NB4 (cell line): ENCODE measurements at regions not wholly inside any gene's neighbourhood (a gene's known extent, or its start where the extent isn't known, plus 50 kb on each side); places are given as distances from the start of the nearest gene placed in this dataset.
A peak's percentile ranks its signal among the peaks of the same experiment; 100 is the strongest.

ENCODE experiments used
- DNase-seq: peaks from one replicate; pipeline ENCODE4 v3.0.0; 2010; ENCODE audit warnings: low read depth
- H3K4me3 ChIP-seq: one replicate; pipeline ENCODE4 v1.5.1; 2011; ENCODE audit warnings: mild to moderate bottlenecking, low read depth, low read length, moderate library complexity
- MYC ChIP-seq: IDR thresholded peaks from 2 replicates; pipeline ENCODE4 v1.6.1; 2011; ENCODE audit warnings: low read depth, low read length
- POLR2A ChIP-seq: IDR thresholded peaks from 2 replicates; pipeline ENCODE4 v1.6.1; 2011; ENCODE audit warnings: mild to moderate bottlenecking; ENCODE audit not compliant: insufficient read length; ENCODE audit errors: extremely low read depth
- TF ChIP-seq, protein P1 (sequence below): IDR thresholded peaks from 2 replicates; pipeline ENCODE4 v1.6.1; 2011; ENCODE audit warnings: low read depth, low read length
- TF ChIP-seq, protein P2 (sequence below): IDR thresholded peaks from one replicate; pipeline ENCODE4 v1.5.1; 2012; ENCODE audit warnings: low read depth, low read length

- H3K4me3 ChIP-seq, result no peak overlapping the region
- no peak for DNase-seq
- TF ChIP-seq MYC (no peak), POLR2A (no peak)
- TF ChIP-seq, protein P1, sequence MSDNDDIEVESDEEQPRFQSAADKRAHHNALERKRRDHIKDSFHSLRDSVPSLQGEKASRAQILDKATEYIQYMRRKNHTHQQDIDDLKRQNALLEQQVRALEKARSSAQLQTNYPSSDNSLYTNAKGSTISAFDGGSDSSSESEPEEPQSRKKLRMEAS, result no peak
- TF ChIP-seq, protein P2, sequence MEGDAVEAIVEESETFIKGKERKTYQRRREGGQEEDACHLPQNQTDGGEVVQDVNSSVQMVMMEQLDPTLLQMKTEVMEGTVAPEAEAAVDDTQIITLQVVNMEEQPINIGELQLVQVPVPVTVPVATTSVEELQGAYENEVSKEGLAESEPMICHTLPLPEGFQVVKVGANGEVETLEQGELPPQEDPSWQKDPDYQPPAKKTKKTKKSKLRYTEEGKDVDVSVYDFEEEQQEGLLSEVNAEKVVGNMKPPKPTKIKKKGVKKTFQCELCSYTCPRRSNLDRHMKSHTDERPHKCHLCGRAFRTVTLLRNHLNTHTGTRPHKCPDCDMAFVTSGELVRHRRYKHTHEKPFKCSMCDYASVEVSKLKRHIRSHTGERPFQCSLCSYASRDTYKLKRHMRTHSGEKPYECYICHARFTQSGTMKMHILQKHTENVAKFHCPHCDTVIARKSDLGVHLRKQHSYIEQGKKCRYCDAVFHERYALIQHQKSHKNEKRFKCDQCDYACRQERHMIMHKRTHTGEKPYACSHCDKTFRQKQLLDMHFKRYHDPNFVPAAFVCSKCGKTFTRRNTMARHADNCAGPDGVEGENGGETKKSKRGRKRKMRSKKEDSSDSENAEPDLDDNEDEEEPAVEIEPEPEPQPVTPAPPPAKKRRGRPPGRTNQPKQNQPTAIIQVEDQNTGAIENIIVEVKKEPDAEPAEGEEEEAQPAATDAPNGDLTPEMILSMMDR, result no peak
Measured at GRCh38 chr9:7285199-7285598, 514.4 kb downstream of the DMAC1 start.

DNA sequence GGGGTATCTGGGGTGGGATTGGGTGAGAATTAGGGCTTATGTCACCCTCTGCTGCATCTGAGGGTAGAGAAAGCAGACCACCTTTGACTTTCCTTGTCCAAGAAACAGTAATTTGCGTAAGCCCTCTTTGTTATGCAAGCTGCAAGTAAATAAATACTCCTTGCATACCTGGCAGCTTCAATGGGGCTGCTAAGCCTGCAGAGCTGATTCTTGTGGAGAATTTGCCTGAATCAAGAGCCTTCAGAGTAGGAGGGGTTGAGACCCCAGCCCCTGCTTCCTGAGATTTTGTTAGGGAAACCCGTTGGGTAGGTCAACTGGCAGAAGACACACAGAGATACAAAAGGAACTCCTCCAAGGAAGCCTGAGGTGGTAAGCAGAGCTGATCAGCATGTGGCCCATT is 515.1 kb downstream of the DMAC1 start:
- DNase-seq, result no peak
- TF ChIP-seq POLR2A (no peak), MYC (no peak)
- TF ChIP-seq, protein P1, result no peak
- TF ChIP-seq, protein P2, result no peak
- no peak overlapping the region for H3K4me3 ChIP-seq

- no peak overlapping the region for H3K4me3 ChIP-seq
- TF ChIP-seq, protein P2, result no peak
- TF ChIP-seq, protein P1, result no peak
- no peak for TF ChIP-seq MYC
- TF ChIP-seq POLR2A, result no peak
- no peak for DNase-seq
Measured at GRCh38 chr9:7284117-7284516, 515.5 kb downstream of the DMAC1 start.

- DNase-seq, result peak; percentile 37
- H3K4me3 ChIP-seq, result no peak overlapping the region
- TF ChIP-seq, protein P2, result peak; percentile 30
- TF ChIP-seq POLR2A (no peak), MYC (no peak)
- TF ChIP-seq, protein P1, result no peak
Measured at GRCh38 chr9:7273575-7273974, 515.8 kb downstream of the KDM4C start.

DNA sequence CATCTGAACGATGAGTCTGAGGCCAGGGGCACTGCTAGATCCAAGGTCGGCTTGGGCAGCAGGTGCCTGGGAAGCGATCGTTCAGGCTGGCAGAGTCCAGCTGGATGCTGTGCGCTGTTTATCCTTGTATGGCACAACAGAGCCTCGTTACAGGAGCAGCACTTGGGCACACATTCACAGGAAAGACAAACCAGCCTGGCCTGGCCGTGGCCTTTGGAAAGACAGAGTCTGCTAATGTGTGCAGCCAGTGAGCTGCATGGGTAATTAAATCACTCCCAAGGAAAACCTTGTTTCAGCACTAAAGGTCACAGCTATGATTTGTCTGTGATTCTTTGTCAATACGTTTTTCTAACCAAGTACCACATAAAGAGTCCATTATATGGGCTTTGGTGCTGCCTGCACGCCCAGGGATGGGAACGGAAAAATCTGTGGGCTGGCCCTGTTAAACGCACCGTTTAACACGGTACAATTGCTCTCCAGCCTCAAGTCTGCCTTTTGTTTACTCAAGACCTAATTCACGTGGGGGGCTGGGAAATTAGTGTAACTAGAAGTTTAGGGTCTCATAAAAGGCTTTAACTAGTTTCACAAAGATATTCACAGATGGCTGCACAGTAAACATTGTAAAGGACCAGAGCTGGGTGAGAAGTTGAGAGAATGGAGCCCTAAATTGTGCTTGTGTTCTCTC is 509.3 kb downstream of the KDM4C start:
- DNase-seq, result no peak
- H3K4me3 ChIP-seq, result no peak overlapping the region
- TF ChIP-seq MYC (no peak), POLR2A (no peak)
- TF ChIP-seq, protein P2, result no peak
- TF ChIP-seq, protein P1, result no peak
